IMR-90 (cell line): ENCODE measurements at regions not wholly inside any gene's neighbourhood (a gene's known extent, or its start where the extent isn't known, plus 50 kb on each side); places are given as distances from the start of the nearest gene placed in this dataset.

Experiments
- ATAC-seq: fragments of 200-7000 bp; cut with Tn5 transposase; 2 replicates; pipeline ENCODE4 v1.9.1; 2020; ENCODE audit warnings: low read depth, mild to moderate bottlenecking, moderate library complexity
- BruUV-seq: library from RNA; stranded (reverse); fragments of 400-500 nt; replicated peaks from 2 replicates; lab custom pipeline; 2021; lab: Mats Ljungman, UMichigan
- CTCF ChIA-PET: fragments of 300-600 bp; formaldehyde crosslinking; extraction: SDS; loops from one replicate; lab custom pipeline; 2021; ENCODE audit warnings: antibody characterized with exemption; lab: Yijun Ruan, JAX
- POLR2A ChIA-PET: fragments of 300-600 bp; sonication (Branson Sonifier 250); formaldehyde crosslinking; loops from one replicate; lab custom pipeline; 2022; ENCODE audit warnings: antibody characterized with exemption; ENCODE audit not compliant: unreplicated experiment; lab: Charles Lee
- DNase-seq: peaks from one replicate; pipeline ENCODE4 v3.0.0; 2013
- H2AFZ ChIP-seq: replicated peaks from 2 replicates; pipeline ENCODE3; 2013; ENCODE audit warnings: low read length, mild to moderate bottlenecking; ENCODE audit not compliant: poor library complexity
- H2AK5ac ChIP-seq: 2 replicates; pipeline ENCODE4 v1.6.1; 2013; ENCODE audit warnings: low read depth, low read length, inconsistent platforms
- H2AK9ac ChIP-seq: replicated peaks from 2 replicates; pipeline ENCODE3; 2013; ENCODE audit warnings: mild to moderate bottlenecking, low read depth, low read length, moderate library complexity; ENCODE audit not compliant: poor library complexity
- H2BK120ac ChIP-seq: 2 replicates; pipeline ENCODE4 v1.6.1; 2013; ENCODE audit warnings: low read depth, low read length, inconsistent platforms
- H2BK15ac ChIP-seq: 3 replicates; pipeline ENCODE4 v1.6.1; 2013; ENCODE audit warnings: low read depth, low read length, inconsistent platforms
- H2BK20ac ChIP-seq: 2 replicates; pipeline ENCODE4 v1.6.1; 2013; ENCODE audit warnings: low read depth, mild to moderate bottlenecking, inconsistent platforms, low read length, moderate library complexity
- H2BK5ac ChIP-seq: 2 replicates; pipeline ENCODE4 v1.6.1; 2013; ENCODE audit warnings: mild to moderate bottlenecking, low read depth, low read length, inconsistent platforms; ENCODE audit not compliant: poor library complexity, severe bottlenecking
- H3K14ac ChIP-seq: replicated peaks from 2 replicates; pipeline ENCODE4 v1.6.1; 2013; ENCODE audit warnings: low read depth, low read length, inconsistent platforms
- H3K18ac ChIP-seq: 2 replicates; pipeline ENCODE4 v1.6.1; 2013; ENCODE audit warnings: low read depth, low read length, control low read depth
- H3K23ac ChIP-seq: 2 replicates; pipeline ENCODE4 v1.6.1; 2013; ENCODE audit warnings: low read depth, low read length, inconsistent platforms
- H3K27ac ChIP-seq: 2 replicates; pipeline ENCODE4 v1.5.1; 2013; ENCODE audit warnings: mild to moderate bottlenecking, control low read depth, low read length; ENCODE audit not compliant: insufficient read depth
- H3K27me3 ChIP-seq: 2 replicates; pipeline ENCODE4 v1.6.1; 2013; ENCODE audit warnings: low read length; ENCODE audit not compliant: control insufficient read depth, insufficient read depth
- H3K36me3 ChIP-seq: 2 replicates; pipeline ENCODE4 v1.6.1; 2013; ENCODE audit warnings: low read length, mixed read lengths; ENCODE audit not compliant: control insufficient read depth, insufficient read depth
- H3K4ac ChIP-seq: 2 replicates; pipeline ENCODE4 v1.6.1; 2013; ENCODE audit warnings: low read depth, low read length, inconsistent platforms
- H3K4me1 ChIP-seq: 2 replicates; pipeline ENCODE4 v1.6.1; 2013; ENCODE audit warnings: low read length, mixed read lengths; ENCODE audit not compliant: control insufficient read depth, insufficient read depth
- H3K4me2 ChIP-seq: 2 replicates; pipeline ENCODE4 v1.6.1; 2013; ENCODE audit warnings: low read depth, mild to moderate bottlenecking, control low read depth, low read length, moderate library complexity
- H3K4me3 ChIP-seq: 2 replicates; pipeline ENCODE4 v1.5.1; 2013; ENCODE audit warnings: low read depth, mild to moderate bottlenecking, control low read depth, low read length, moderate library complexity; ENCODE audit not compliant: insufficient read depth
- H3K56ac ChIP-seq: 2 replicates; pipeline ENCODE4 v1.6.1; 2013; ENCODE audit warnings: low read length, inconsistent platforms; ENCODE audit not compliant: insufficient read depth; ENCODE audit errors: extremely low read depth
- H3K79me1 ChIP-seq, 2 experiments: 2 replicates each; pipeline ENCODE4 v1.6.1; 2013; ENCODE audit warnings: low read length in 2 of 2, inconsistent platforms in 1 of 2, low read depth in 1 of 2
- H3K9ac ChIP-seq: 2 replicates; pipeline ENCODE4 v1.6.1; 2013; ENCODE audit warnings: low read depth, low read length, control low read depth
- H3K9me1 ChIP-seq: 2 replicates; pipeline ENCODE4 v1.6.1; 2013; ENCODE audit warnings: low read length, inconsistent platforms; ENCODE audit not compliant: insufficient read depth
- H3K9me3 ChIP-seq: 2 replicates; pipeline ENCODE4 v1.6.1; 2013; ENCODE audit warnings: low read length; ENCODE audit not compliant: control insufficient read depth, insufficient read depth
- H4K20me1 ChIP-seq: 2 replicates; pipeline ENCODE4 v1.6.1; 2013; ENCODE audit warnings: low read length, inconsistent platforms; ENCODE audit not compliant: insufficient read depth
- H4K5ac ChIP-seq: 2 replicates; pipeline ENCODE4 v1.6.1; 2013; ENCODE audit warnings: mild to moderate bottlenecking, low read depth, low read length, control low read depth
- H4K8ac ChIP-seq, 2 experiments: 2 replicates each; pipeline ENCODE4 v1.6.1; 2013; ENCODE audit warnings: low read depth in 2 of 2, low read length in 2 of 2, control low read depth in 1 of 2, inconsistent platforms in 1 of 2
- H4K91ac ChIP-seq: 2 replicates; pipeline ENCODE4 v1.6.1; 2013; ENCODE audit warnings: low read depth, low read length, inconsistent platforms; ENCODE audit not compliant: insufficient read depth
- BHLHE40 ChIP-seq: fragments of 150-350 bp; IDR thresholded peaks from 2 replicates; pipeline ENCODE4 v1.6.1; 2016; ENCODE audit warnings: mild to moderate bottlenecking, low read depth, low read length
- CEBPB ChIP-seq: IDR thresholded peaks from 2 replicates; pipeline ENCODE4 v1.6.1; 2012; ENCODE audit warnings: low read depth, low read length, improper control_type of control experiment
- CHD1 ChIP-seq: IDR thresholded peaks from 2 replicates; pipeline ENCODE4 v1.6.1; 2012; ENCODE audit warnings: low read depth, low read length, improper control_type of control experiment
- POLR2A ChIP-seq: IDR thresholded peaks from 2 replicates; pipeline ENCODE4 v1.6.1; 2012; ENCODE audit warnings: mild to moderate bottlenecking, low read depth, low read length
- WGBS, 2 experiments: methylation state at CpG; one replicate each; pipeline versions ENCODE4 v1.1.5 to v1.1.7; 2013; ENCODE audit warnings: missing lambda C conversion rate in 2 of 2; ENCODE audit not compliant: insufficient read length in 1 of 2; ENCODE audit errors: extremely low coverage in 2 of 2; 5-methylcytosine and 5-hydroxymethylcytosine counted together
- dilution Hi-C: fragments of 300-500 bp; cut with HindIII; formaldehyde crosslinking; loops from one replicate; pipeline ENCODE4 v1.14.3; 2018; ENCODE audit warnings: low sequenced_read_pairs; ENCODE audit not compliant: unreplicated experiment
- in situ Hi-C: fragments of 300-500 bp; cut with MboI; formaldehyde crosslinking; loops from 3 replicates; pipeline ENCODE4 v1.14.3; 2019; ENCODE audit warnings: low sequenced_read_pairs, inconsistent platforms, mixed read lengths
- intact Hi-C: fragments of 100-400 bp; cut with micrococcal nuclease; formaldehyde crosslinking; loops from 2 replicates; pipeline ENCODE4 v1.10.0; 2022
- TF ChIP-seq, protein P1 (sequence below): conservative IDR thresholded peaks from 2 replicates; pipeline ENCODE4 v1.5.1; 2012; ENCODE audit warnings: mild to moderate bottlenecking, low read depth, low read length, improper control_type of control experiment

DNA sequence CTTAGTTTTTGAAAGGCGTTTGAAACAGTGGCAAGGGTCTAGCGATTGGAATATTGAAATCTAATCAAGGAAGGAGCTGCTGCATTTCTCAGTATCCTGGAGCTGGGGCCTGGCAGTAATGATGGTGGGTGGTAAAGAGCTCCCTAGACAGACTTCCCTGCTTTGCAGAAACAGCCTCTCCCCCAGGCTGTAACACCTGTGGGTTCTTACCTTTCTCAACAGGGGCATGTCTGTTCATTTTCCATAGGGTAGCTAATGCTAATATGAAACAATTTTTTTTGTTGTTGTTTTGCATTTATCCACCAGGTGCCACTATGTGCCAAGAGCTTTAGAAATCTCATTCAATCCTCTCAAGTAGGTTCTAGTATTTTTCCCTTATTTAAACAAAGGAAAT lies 345.5 kb downstream of the REEP3 start:
- no peak overlapping the region for H4K5ac ChIP-seq
- H2BK120ac ChIP-seq = no peak overlapping the region
- H4K20me1 ChIP-seq = no peaks in the 10 kb centered on the region
- H3K9ac ChIP-seq = no peak overlapping the region
- H3K79me1 ChIP-seq = no peaks in the 10 kb centered on the region
- H2BK20ac ChIP-seq = no peak overlapping the region
- H3K27me3 ChIP-seq = peaks cover 2% of the 10 kb centered on the region; the same call in 1 of the 2 replicates
- H3K4ac ChIP-seq = no peak overlapping the region
- no TSS peak for BruUV-seq
- H3K4me3 ChIP-seq = no peak overlapping the region
- intact Hi-C loops (loop anchor here (2.0 kb wide), 1 partner anchor 110 kb away; no protein-coding TSS in a partner anchor), in situ Hi-C loops (no loop called here), dilution Hi-C loops (no loop called here)
- H2AK9ac ChIP-seq = no peak overlapping the region
- no CpG with 5 or more reads among the region's 2 CpGs for WGBS, 2 experiments
- no peaks in the 10 kb centered on the region for H3K9me3 ChIP-seq
- H3K18ac ChIP-seq = no peak overlapping the region
- POLR2A ChIA-PET = no interaction called here
- no peak overlapping the region for H3K27ac ChIP-seq
- H3K56ac ChIP-seq = no peak overlapping the region
- H3K9me1 ChIP-seq = no peaks in the 10 kb centered on the region
- DNase-seq (no peak), ATAC-seq (peak; percentile 64)
- H3K23ac ChIP-seq = no peak overlapping the region
- no peak overlapping the region for H2BK15ac ChIP-seq
- H4K8ac ChIP-seq = no peak overlapping the region
- H2AFZ ChIP-seq = no peak overlapping the region
- CTCF ChIA-PET = interaction anchor here (0.6 to 1.4 kb wide), 7 partner anchors 8 to 162 kb away, joined by 3 to 6 read pairs (median 3); no protein-coding TSS in a partner anchor
- no peak overlapping the region for H2BK5ac ChIP-seq
- H3K4me2 ChIP-seq = no peak overlapping the region
- H3K4me1 ChIP-seq = no peaks in the 10 kb centered on the region
- no peak overlapping the region for H3K14ac ChIP-seq
- no peak overlapping the region for H4K91ac ChIP-seq
- no peak overlapping the region for H2AK5ac ChIP-seq
- TF ChIP-seq CHD1 (no peak), BHLHE40 (no peak), POLR2A (no peak), CEBPB (no peak)
- TF ChIP-seq, protein P1, sequence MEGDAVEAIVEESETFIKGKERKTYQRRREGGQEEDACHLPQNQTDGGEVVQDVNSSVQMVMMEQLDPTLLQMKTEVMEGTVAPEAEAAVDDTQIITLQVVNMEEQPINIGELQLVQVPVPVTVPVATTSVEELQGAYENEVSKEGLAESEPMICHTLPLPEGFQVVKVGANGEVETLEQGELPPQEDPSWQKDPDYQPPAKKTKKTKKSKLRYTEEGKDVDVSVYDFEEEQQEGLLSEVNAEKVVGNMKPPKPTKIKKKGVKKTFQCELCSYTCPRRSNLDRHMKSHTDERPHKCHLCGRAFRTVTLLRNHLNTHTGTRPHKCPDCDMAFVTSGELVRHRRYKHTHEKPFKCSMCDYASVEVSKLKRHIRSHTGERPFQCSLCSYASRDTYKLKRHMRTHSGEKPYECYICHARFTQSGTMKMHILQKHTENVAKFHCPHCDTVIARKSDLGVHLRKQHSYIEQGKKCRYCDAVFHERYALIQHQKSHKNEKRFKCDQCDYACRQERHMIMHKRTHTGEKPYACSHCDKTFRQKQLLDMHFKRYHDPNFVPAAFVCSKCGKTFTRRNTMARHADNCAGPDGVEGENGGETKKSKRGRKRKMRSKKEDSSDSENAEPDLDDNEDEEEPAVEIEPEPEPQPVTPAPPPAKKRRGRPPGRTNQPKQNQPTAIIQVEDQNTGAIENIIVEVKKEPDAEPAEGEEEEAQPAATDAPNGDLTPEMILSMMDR = peak; percentile 29; the same call in 1 of the 2 replicates
- H3K36me3 ChIP-seq = no peaks in the 10 kb centered on the region
